ENCODE measurements at regions not wholly inside any gene's neighbourhood (a gene's known extent, or its start where the extent isn't known, plus 50 kb on each side); places are given as distances from the start of the nearest gene placed in this dataset.
"Not testable (repeated sequence)": the region's sequence is repeated elsewhere in the genome, so short reads cannot be mapped to it uniquely, and the experiment has no call there.

GRCh38 chr6:18632670-18633410 is 245.7 kb downstream of the RNF144B start:
- no peak overlapping the region for H3K4me2 ChIP-seq (ENCODE audit: low read length)
- no peak overlapping the region for H3K9ac ChIP-seq (ENCODE audit: low read depth, low read length)
- peaks cover 9% of the 10 kb centered on the region for H3K4me1 ChIP-seq (ENCODE audit: control insufficient read depth, insufficient read depth, low read length)
- H3K27me3 ChIP-seq (ENCODE audit: control insufficient read depth, insufficient read depth, low read length): peaks cover under 1% of the 10 kb centered on the region
- no peak overlapping the region for H3K4me3 ChIP-seq (ENCODE audit: low read length)
- no peaks in the 10 kb centered on the region for H3K36me3 ChIP-seq (ENCODE audit: insufficient read depth, low read length)
- H3K9me3 ChIP-seq (replicated peaks; ENCODE audit: low read length): no peaks in the 10 kb centered on the region

GRCh38 chr6:18634912-18635311 is 247.8 kb downstream of the RNF144B start:
- peaks cover 9% of the 10 kb centered on the region for H3K4me1 ChIP-seq (ENCODE audit: control insufficient read depth, insufficient read depth, low read length)
- no peak overlapping the region for H3K4me3 ChIP-seq (ENCODE audit: low read length)
- no peaks in the 10 kb centered on the region for H3K36me3 ChIP-seq (ENCODE audit: insufficient read depth, low read length)
- H3K9me3 ChIP-seq (replicated peaks; ENCODE audit: low read length): no peaks in the 10 kb centered on the region
- no peak overlapping the region for H3K9ac ChIP-seq (ENCODE audit: low read depth, low read length)
- no peak overlapping the region for H3K4me2 ChIP-seq (ENCODE audit: low read length)
- H3K27me3 ChIP-seq (ENCODE audit: control insufficient read depth, insufficient read depth, low read length): peaks cover 9% of the 10 kb centered on the region

DNA sequence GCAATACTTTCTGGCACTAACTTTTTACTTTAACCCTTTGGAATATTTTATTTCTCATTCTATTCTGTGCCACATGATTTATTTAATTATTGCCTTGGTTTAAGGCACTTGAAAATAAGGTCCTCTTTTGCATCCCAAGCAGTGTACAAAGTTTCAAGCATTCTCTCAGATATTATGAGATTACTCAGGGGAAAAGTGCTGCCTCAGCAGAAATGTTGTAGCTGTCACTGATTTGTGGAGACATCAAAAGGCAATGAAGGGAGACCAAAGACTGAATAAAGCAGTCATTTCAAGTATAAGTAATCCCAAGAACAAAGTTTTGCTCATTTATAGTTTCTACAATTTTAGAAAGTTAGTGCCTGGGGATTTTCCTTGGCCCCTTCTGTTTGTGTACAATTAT is 253.0 kb downstream of the RNF144B start:
- H3K9me3 ChIP-seq (replicated peaks; ENCODE audit: low read length): no peaks in the 10 kb centered on the region
- H3K36me3 ChIP-seq (ENCODE audit: insufficient read depth, low read length): no peaks in the 10 kb centered on the region
- peaks cover 9% of the 10 kb centered on the region for H3K4me1 ChIP-seq (ENCODE audit: control insufficient read depth, insufficient read depth, low read length)
- H3K4me2 ChIP-seq (ENCODE audit: low read length): no peak overlapping the region
- peaks cover 9% of the 10 kb centered on the region for H3K27me3 ChIP-seq (ENCODE audit: control insufficient read depth, insufficient read depth, low read length)
- H3K4me3 ChIP-seq (ENCODE audit: low read length): no peak overlapping the region
- H3K9ac ChIP-seq (ENCODE audit: low read depth, low read length): no peak overlapping the region

GRCh38 chr6:18640754-18641153 is 253.6 kb downstream of the RNF144B start:
- Histone ChIP-seq H3K27me3 (ENCODE audit: control insufficient read depth, insufficient read depth, low read length) (peaks cover 9% of the 10 kb centered on the region), H3K4me3 (ENCODE audit: low read length) (no peak overlapping the region), H3K4me2 (ENCODE audit: low read length) (no peak overlapping the region), H3K36me3 (ENCODE audit: insufficient read depth, low read length) (no peaks in the 10 kb centered on the region), H3K9me3 (replicated peaks; ENCODE audit: low read length) (no peaks in the 10 kb centered on the region), H3K9ac (ENCODE audit: low read depth, low read length) (no peak overlapping the region), H3K4me1 (ENCODE audit: control insufficient read depth, insufficient read depth, low read length) (peaks cover 9% of the 10 kb centered on the region)

GRCh38 chr6:18654821-18655220 is 267.7 kb downstream of the RNF144B start:
- H3K4me1 ChIP-seq (ENCODE audit: control insufficient read depth, insufficient read depth, low read length): no peaks in the 10 kb centered on the region
- H3K36me3 ChIP-seq (ENCODE audit: insufficient read depth, low read length): no peaks in the 10 kb centered on the region
- no peaks in the 10 kb centered on the region for H3K9me3 ChIP-seq (replicated peaks; ENCODE audit: low read length)
- H3K27me3 ChIP-seq (ENCODE audit: control insufficient read depth, insufficient read depth, low read length): no peaks in the 10 kb centered on the region
- no peak overlapping the region for H3K4me2 ChIP-seq (ENCODE audit: low read length)
- H3K4me3 ChIP-seq (ENCODE audit: low read length): no peak overlapping the region
- H3K9ac ChIP-seq (ENCODE audit: low read depth, low read length): no peak overlapping the region

DNA sequence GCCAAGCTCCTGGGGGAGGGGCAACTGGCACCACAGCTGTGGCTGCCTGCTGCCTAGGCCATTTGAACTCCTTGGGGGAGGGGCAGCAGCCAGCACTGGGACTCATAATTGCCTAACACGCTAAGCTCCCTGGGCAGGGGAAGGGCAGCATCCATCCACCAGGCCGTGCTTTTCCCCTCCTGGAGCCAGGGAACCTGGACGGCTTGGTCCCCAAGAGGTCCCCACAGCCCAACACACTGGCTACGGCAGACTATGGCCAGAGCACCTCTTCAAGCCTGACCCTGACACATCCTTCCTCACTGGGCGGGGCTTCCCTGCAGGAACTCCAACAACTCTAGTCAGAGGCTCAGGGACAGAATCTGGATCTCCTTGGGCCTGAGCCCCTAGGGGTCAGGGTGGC is 269.4 kb downstream of the RNF144B start:
- no peaks in the 10 kb centered on the region for H3K27me3 ChIP-seq (ENCODE audit: control insufficient read depth, insufficient read depth, low read length)
- no peak overlapping the region for H3K4me3 ChIP-seq (ENCODE audit: low read length)
- H3K9ac ChIP-seq (ENCODE audit: low read depth, low read length): no peak overlapping the region
- no peaks in the 10 kb centered on the region for H3K4me1 ChIP-seq (ENCODE audit: control insufficient read depth, insufficient read depth, low read length)
- H3K4me2 ChIP-seq (ENCODE audit: low read length): no peak overlapping the region
- no peaks in the 10 kb centered on the region for H3K9me3 ChIP-seq (replicated peaks; ENCODE audit: low read length)
- H3K36me3 ChIP-seq (ENCODE audit: insufficient read depth, low read length): no peaks in the 10 kb centered on the region

DNA sequence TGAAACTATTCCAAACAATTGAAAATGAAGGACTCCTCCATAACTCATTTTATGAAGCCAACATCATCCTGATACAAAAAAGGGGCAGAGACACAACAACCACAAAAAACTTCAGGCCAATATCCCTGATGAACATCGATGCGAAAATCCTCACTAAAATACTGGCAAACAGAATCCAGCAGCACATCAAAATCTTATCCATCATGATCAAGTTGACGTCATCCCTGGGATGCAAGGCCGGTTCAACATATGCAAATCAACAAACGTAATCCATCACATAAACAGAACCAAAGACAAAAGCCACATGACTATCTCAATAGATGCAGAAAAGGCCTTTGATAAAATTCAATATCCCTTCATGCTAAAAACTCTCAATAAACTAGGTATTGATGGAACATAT is 272.8 kb downstream of the RNF144B start:
- H3K36me3 ChIP-seq (ENCODE audit: insufficient read depth, low read length); H3K4me2 ChIP-seq (ENCODE audit: low read length); H3K27me3 ChIP-seq (ENCODE audit: control insufficient read depth, insufficient read depth, low read length); H3K4me3 ChIP-seq (ENCODE audit: low read length); H3K9ac ChIP-seq (ENCODE audit: low read depth, low read length); H3K4me1 ChIP-seq (ENCODE audit: control insufficient read depth, insufficient read depth, low read length); H3K9me3 ChIP-seq (replicated peaks; ENCODE audit: low read length): not testable (repeated sequence)

- Histone ChIP-seq H3K4me2 (ENCODE audit: low read length) (no peak overlapping the region), H3K27me3 (ENCODE audit: control insufficient read depth, insufficient read depth, low read length) (peaks cover 3% of the 10 kb centered on the region), H3K36me3 (ENCODE audit: insufficient read depth, low read length) (no peaks in the 10 kb centered on the region), H3K4me1 (ENCODE audit: control insufficient read depth, insufficient read depth, low read length) (no peaks in the 10 kb centered on the region), H3K9me3 (replicated peaks; ENCODE audit: low read length) (no peaks in the 10 kb centered on the region), H3K4me3 (ENCODE audit: low read length) (no peak overlapping the region), H3K9ac (ENCODE audit: low read depth, low read length) (no peak overlapping the region)
These were observed 275.9 kb downstream of the RNF144B start for GRCh38 chr6:18663011-18663410.

- Histone ChIP-seq H3K27me3 (ENCODE audit: control insufficient read depth, insufficient read depth, low read length) (peaks cover 3% of the 10 kb centered on the region), H3K4me1 (ENCODE audit: control insufficient read depth, insufficient read depth, low read length) (no peaks in the 10 kb centered on the region), H3K4me2 (ENCODE audit: low read length) (no peak overlapping the region), H3K9me3 (replicated peaks; ENCODE audit: low read length) (no peaks in the 10 kb centered on the region), H3K9ac (ENCODE audit: low read depth, low read length) (no peak overlapping the region), H3K36me3 (ENCODE audit: insufficient read depth, low read length) (no peaks in the 10 kb centered on the region), H3K4me3 (ENCODE audit: low read length) (no peak overlapping the region)
These were observed 277.3 kb downstream of the RNF144B start for GRCh38 chr6:18664401-18664800.

DNA sequence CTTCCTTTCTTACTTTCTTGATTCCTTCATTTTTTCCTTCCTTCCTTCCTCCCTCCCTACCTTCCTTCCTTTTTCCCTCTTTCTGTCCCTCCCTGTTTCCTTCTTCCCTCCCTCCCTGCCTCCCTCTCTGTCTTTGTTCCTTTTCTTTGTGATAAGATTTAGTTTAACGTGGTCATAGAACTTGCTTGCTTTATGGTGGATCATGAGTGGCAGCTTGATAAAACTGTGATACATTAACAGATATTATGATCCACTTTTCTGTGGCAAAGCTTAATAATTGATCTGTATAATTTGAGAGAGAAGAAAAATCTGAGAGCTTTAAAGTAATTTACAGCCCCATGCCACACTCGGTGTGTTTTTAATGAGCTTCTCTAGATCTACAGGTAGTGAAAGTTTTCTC is 280.5 kb downstream of the RNF144B start:
- Histone ChIP-seq H3K4me1 (ENCODE audit: control insufficient read depth, insufficient read depth, low read length) (no peaks in the 10 kb centered on the region), H3K27me3 (ENCODE audit: control insufficient read depth, insufficient read depth, low read length) (peaks cover 3% of the 10 kb centered on the region), H3K9ac (ENCODE audit: low read depth, low read length) (no peak overlapping the region), H3K4me2 (ENCODE audit: low read length) (no peak overlapping the region), H3K4me3 (ENCODE audit: low read length) (no peak overlapping the region), H3K36me3 (ENCODE audit: insufficient read depth, low read length) (no peaks in the 10 kb centered on the region), H3K9me3 (replicated peaks; ENCODE audit: low read length) (no peaks in the 10 kb centered on the region)

DNA sequence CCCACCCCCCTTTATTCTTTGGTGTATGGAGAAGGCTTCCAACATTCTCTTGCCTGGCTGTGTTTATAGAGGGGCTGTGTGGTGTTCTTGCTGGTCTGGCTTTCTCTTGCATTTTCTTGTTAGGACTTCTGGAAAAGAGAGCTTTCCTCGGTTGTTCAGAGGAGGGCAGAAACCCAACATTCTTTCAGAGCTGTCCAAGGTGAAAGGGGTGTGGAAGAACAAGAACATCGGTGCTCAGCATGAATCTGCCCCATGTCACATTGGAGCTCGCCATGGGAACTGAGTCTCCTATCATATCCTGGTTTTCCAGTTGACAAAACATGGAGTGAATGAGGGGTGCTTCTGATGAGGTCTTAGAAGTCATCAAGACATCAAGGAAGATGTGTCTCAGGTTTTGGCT is 281.8 kb downstream of the RNF144B start:
- no peaks in the 10 kb centered on the region for H3K9me3 ChIP-seq (replicated peaks; ENCODE audit: low read length)
- no peaks in the 10 kb centered on the region for H3K4me1 ChIP-seq (ENCODE audit: control insufficient read depth, insufficient read depth, low read length)
- H3K9ac ChIP-seq (ENCODE audit: low read depth, low read length): no peak overlapping the region
- H3K36me3 ChIP-seq (ENCODE audit: insufficient read depth, low read length): no peaks in the 10 kb centered on the region
- H3K4me3 ChIP-seq (ENCODE audit: low read length): no peak overlapping the region
- H3K4me2 ChIP-seq (ENCODE audit: low read length): no peak overlapping the region
- peaks cover 3% of the 10 kb centered on the region for H3K27me3 ChIP-seq (ENCODE audit: control insufficient read depth, insufficient read depth, low read length)

- no peak overlapping the region for H3K9ac ChIP-seq (ENCODE audit: low read depth, low read length)
- no peaks in the 10 kb centered on the region for H3K36me3 ChIP-seq (ENCODE audit: insufficient read depth, low read length)
- no peak overlapping the region for H3K4me3 ChIP-seq (ENCODE audit: low read length)
- H3K4me1 ChIP-seq (ENCODE audit: control insufficient read depth, insufficient read depth, low read length): no peaks in the 10 kb centered on the region
- no peaks in the 10 kb centered on the region for H3K27me3 ChIP-seq (ENCODE audit: control insufficient read depth, insufficient read depth, low read length)
- no peaks in the 10 kb centered on the region for H3K9me3 ChIP-seq (replicated peaks; ENCODE audit: low read length)
- H3K4me2 ChIP-seq (ENCODE audit: low read length): no peak overlapping the region
These were observed 285.7 kb downstream of the RNF144B start for GRCh38 chr6:18672852-18673251.

Measured in skeletal muscle satellite cell (primary cell).